PC-3 (cell line): ENCODE measurements at regions not wholly inside any gene's neighbourhood (a gene's known extent, or its start where the extent isn't known, plus 50 kb on each side); places are given as distances from the start of the nearest gene placed in this dataset.

ENCODE experiments used
- CTCF ChIP-seq: fragments of 300-600 bp; sonication (generic); conservative IDR thresholded peaks from 2 replicates; pipeline ENCODE4 v1.5.1; 2017; ENCODE audit warnings: antibody characterized with exemption, low read depth, mild to moderate bottlenecking, low read length
- EZH2 ChIP-seq: fragments of 300-600 bp; sonication (generic); IDR thresholded peaks from one replicate; pipeline ENCODE4 v1.6.1; 2017; ENCODE audit warnings: antibody characterized with exemption, mild to moderate bottlenecking, low read length; ENCODE audit not compliant: unreplicated experiment

- no peak for TF ChIP-seq CTCF
- no peak for TF ChIP-seq EZH2
Measured at GRCh38 chr6:1059596-1059995, 252.3 kb upstream of the FOXQ1 start.
